ENCODE measurements at regions not wholly inside any gene's neighbourhood (a gene's known extent, or its start where the extent isn't known, plus 50 kb on each side); places are given as distances from the start of the nearest gene placed in this dataset.

- intact Hi-C loops (cut with micrococcal nuclease), result no loop called here
- DNase-seq (ENCODE audit: low read depth, low spot score), result no peak
- ChIA-PET POLR2A (no interaction called here), CTCF (interaction anchor here (1.7 to 2.5 kb wide), 2 partner anchors 9 to 179 kb away, joined by 4 to 5 read pairs; no protein-coding TSS in a partner anchor)
- Histone ChIP-seq H3K9ac (replicated peaks; ENCODE audit: extremely low read depth, insufficient read depth, low read length) (no peak overlapping the region), H3K4me3 (replicated peaks in 1 of 3; ENCODE audit: insufficient read depth in 1 of 3, low read depth in 1 of 3, low read length in 3 of 3) (no peak overlapping the region), H3K4me1 (ENCODE audit: control insufficient read depth, extremely low read depth, insufficient read depth, low read length) (no peaks in the 10 kb centered on the region), H4K20me1 (replicated peaks; ENCODE audit: control insufficient read depth, extremely low read depth, insufficient read depth, low read length) (no peaks in the 10 kb centered on the region), H3K36me3 (ENCODE audit: control insufficient read depth in 2 of 2, extremely low read depth in 1 of 2, insufficient read depth in 2 of 2, low read length in 2 of 2) (no peaks in the 10 kb centered on the region), H3K9me3 (replicated peaks; ENCODE audit: control insufficient read depth, insufficient read depth, low read length) (no peaks in the 10 kb centered on the region), H3K27ac (ENCODE audit: insufficient read depth, low read depth, low read length) (no peak overlapping the region), H3K27me3 (ENCODE audit: control insufficient read depth in 2 of 2, insufficient read depth in 2 of 2, low read length in 2 of 2) (no peaks in the 10 kb centered on the region), H3K4me2 (ENCODE audit: insufficient read depth, low read length) (no peak overlapping the region), H3K79me2 (ENCODE audit: control insufficient read depth, insufficient read depth, low read length) (no peaks in the 10 kb centered on the region), H2AFZ (ENCODE audit: low read depth, low read length) (no peak overlapping the region), H3K9me1 (replicated peaks; ENCODE audit: control insufficient read depth, extremely low read depth, insufficient read depth, low read length) (no peaks in the 10 kb centered on the region)
- BruUV-seq (replicated peaks), result no TSS peak
- FAIRE-seq, result no peak
- dilution Hi-C loops (cut with MboI; ENCODE audit: extremely low pct_ligation_motif_present, low sequenced_read_pairs), result no loop called here
- no peak for TF ChIP-seq CTCF (IDR thresholded peaks at IDR 0.05; ENCODE audit: extremely low read depth in 1 of 2, insufficient read depth in 1 of 2, low read depth in 1 of 2, low read length in 2 of 2)
- TF ChIP-seq MAX (IDR thresholded peaks at IDR 0.05; ENCODE audit: insufficient read depth, insufficient read length), result no peak
- TF ChIP-seq POLR2A (IDR thresholded peaks at IDR 0.05; ENCODE audit: low read depth, low read length), result no peak
- no peak for TF ChIP-seq GATA2 (IDR thresholded peaks at IDR 0.05; ENCODE audit: insufficient read depth, insufficient read length, low read depth, low read length)
- TF ChIP-seq EZH2 (IDR thresholded peaks at IDR 0.05; ENCODE audit: borderline replicate concordance, low read depth, low read length, severe bottlenecking), result no peak
Measured at GRCh38 chr3:25212736-25213135, 215.3 kb upstream of the RARB start.

- ChIA-PET POLR2A (no interaction called here), CTCF (interaction anchor here (1.7 to 2.5 kb wide), 2 partner anchors 8 to 180 kb away, joined by 4 to 5 read pairs; no protein-coding TSS in a partner anchor)
- Histone ChIP-seq H3K79me2 (ENCODE audit: control insufficient read depth, insufficient read depth, low read length) (no peaks in the 10 kb centered on the region), H3K27ac (ENCODE audit: insufficient read depth, low read depth, low read length) (no peak overlapping the region), H3K4me3 (replicated peaks in 1 of 3; ENCODE audit: insufficient read depth in 1 of 3, low read depth in 1 of 3, low read length in 3 of 3) (no peak overlapping the region), H3K36me3 (ENCODE audit: control insufficient read depth in 2 of 2, extremely low read depth in 1 of 2, insufficient read depth in 2 of 2, low read length in 2 of 2) (no peaks in the 10 kb centered on the region), H3K27me3 (ENCODE audit: control insufficient read depth in 2 of 2, insufficient read depth in 2 of 2, low read length in 2 of 2) (no peaks in the 10 kb centered on the region), H3K4me1 (ENCODE audit: control insufficient read depth, extremely low read depth, insufficient read depth, low read length) (no peaks in the 10 kb centered on the region), H3K9me1 (replicated peaks; ENCODE audit: control insufficient read depth, extremely low read depth, insufficient read depth, low read length) (no peaks in the 10 kb centered on the region), H3K9ac (replicated peaks; ENCODE audit: extremely low read depth, insufficient read depth, low read length) (no peak overlapping the region), H4K20me1 (replicated peaks; ENCODE audit: control insufficient read depth, extremely low read depth, insufficient read depth, low read length) (no peaks in the 10 kb centered on the region), H2AFZ (ENCODE audit: low read depth, low read length) (no peak overlapping the region), H3K9me3 (replicated peaks; ENCODE audit: control insufficient read depth, insufficient read depth, low read length) (no peaks in the 10 kb centered on the region), H3K4me2 (ENCODE audit: insufficient read depth, low read length) (no peak overlapping the region)
- no TSS peak for BruUV-seq (replicated peaks)
- DNase-seq (ENCODE audit: low read depth, low spot score) (no peak), FAIRE-seq (no peak)
- dilution Hi-C loops (cut with MboI; ENCODE audit: extremely low pct_ligation_motif_present, low sequenced_read_pairs), result no loop called here
- intact Hi-C loops (cut with micrococcal nuclease), result no loop called here
- TF ChIP-seq FOS (IDR thresholded peaks at IDR 0.05; ENCODE audit: borderline replicate concordance, insufficient read depth, low read length) (no peak), JUN (IDR thresholded peaks at IDR 0.05; ENCODE audit: borderline replicate concordance, insufficient read depth, insufficient read length, low read depth) (no peak), GATA2 (IDR thresholded peaks at IDR 0.05; ENCODE audit: insufficient read depth, insufficient read length, low read depth, low read length) (no peak), MAX (IDR thresholded peaks at IDR 0.05; ENCODE audit: insufficient read depth, insufficient read length) (no peak), POLR2A (IDR thresholded peaks at IDR 0.05; ENCODE audit: low read depth, low read length) (no peak), EZH2 (IDR thresholded peaks at IDR 0.05; ENCODE audit: borderline replicate concordance, low read depth, low read length, severe bottlenecking) (no peak)
Measured at GRCh38 chr3:25214034-25214433, 214.0 kb upstream of the RARB start.

Data from endothelial cell of umbilical vein (primary cell).